Right lobe of liver (tissue), 6 donors: ENCODE measurements at regions not wholly inside any gene's neighbourhood (a gene's known extent, or its start where the extent isn't known, plus 50 kb on each side); places are given as distances from the start of the nearest gene placed in this dataset.

Source experiments
- ATAC-seq, 4 donors: fragments of 200-7000 bp; cut with Tn5 transposase; one replicate each; pipeline ENCODE4 v1.9.1; 2020; ENCODE audit warnings: mild to moderate bottlenecking in 4 of 4, moderate library complexity in 4 of 4
- DNase-seq, 3 donors: peaks; one replicate each; pipeline ENCODE4 v3.0.0-alpha.2; 2020
- H3K27ac ChIP-seq, 3 donors: fragments of 200-600 bp; one replicate each; pipeline ENCODE4 v1.8.0; 2022
- H3K27me3 ChIP-seq, 2 donors: fragments of 200-600 bp; one replicate each; pipeline ENCODE4 v1.8.0; 2022
- H3K36me3 ChIP-seq, 4 donors: fragments of 200-600 bp; sonication (generic) in 1 of 4; one replicate each; pipeline versions ENCODE4 v1.5.1 to v1.8.0; 2017 to 2022; ENCODE audit warnings: control low read depth in 1 of 4
- H3K4me1 ChIP-seq, 4 donors: fragments of 200-600 bp; sonication (generic) in 1 of 4; one replicate each; pipeline versions ENCODE4 v1.5.1 to v1.8.0; 2017 to 2022; ENCODE audit warnings: control low read depth in 1 of 4
- H3K4me3 ChIP-seq, 3 donors: fragments of 200-600 bp; one replicate each; pipeline ENCODE4 v1.8.0; 2022
- H3K9me3 ChIP-seq, 4 donors: fragments of 200-600 bp; sonication (generic) in 1 of 4; one replicate each; pipeline versions ENCODE4 v1.5.1 to v1.8.0; 2017 to 2022; ENCODE audit warnings: control low read depth in 1 of 4
- POLR2A ChIP-seq: fragments of 450-650 bp; IDR thresholded peaks from one replicate; pipeline ENCODE4 v1.6.1; 2017; ENCODE audit warnings: antibody characterized with exemption, mild to moderate bottlenecking
- WGBS: methylation state at CpG from one replicate; pipeline ENCODE4 v1.1.6; 2018; ENCODE audit warnings: low coverage, low lambda C conversion rate; ENCODE audit not compliant: insufficient coverage; ENCODE audit errors: missing lambda C conversion rate; 5-methylcytosine and 5-hydroxymethylcytosine counted together
- intact Hi-C, 2 donors: fragments of 100-400 bp; cut with DNase I; formaldehyde crosslinking; loops; one replicate each; pipeline versions ENCODE4 v1.11.2 to v1.14.1; 2022
- TF ChIP-seq, protein P1 (sequence below), 4 donors: fragments of 200-600 bp in 3 of 4; fragments of 450-650 bp in 1 of 4; IDR thresholded peaks; one replicate each; pipeline versions ENCODE4 v1.5.1 to v1.8.0; 2016 to 2022; ENCODE audit warnings: antibody characterized with exemption in 4 of 4, mild to moderate bottlenecking in 2 of 4
- donor health status: DM: no; HTN: yes; CAD: no.
- donor health status: DM: no; HTN: no; CAD: no.
- donor health status: DM: no; HTN: no; CAD: no.
- donor health status: DM: no; HTN: yes; CAD: no.
- donor health status: DM: no; HTN: yes; CAD: no.

- intact Hi-C loops = loop anchor here in 1 of 2 donors (10.0 kb wide), 1 partner anchor 149 kb away; no protein-coding TSS in a partner anchor
- peak overlapping the region in 2 of 3 donors; percentile 13 to 28 for H3K4me3 ChIP-seq
Measured at GRCh38 chr11:86193297-86194095, 51.1 kb upstream of the EED start.

DNA sequence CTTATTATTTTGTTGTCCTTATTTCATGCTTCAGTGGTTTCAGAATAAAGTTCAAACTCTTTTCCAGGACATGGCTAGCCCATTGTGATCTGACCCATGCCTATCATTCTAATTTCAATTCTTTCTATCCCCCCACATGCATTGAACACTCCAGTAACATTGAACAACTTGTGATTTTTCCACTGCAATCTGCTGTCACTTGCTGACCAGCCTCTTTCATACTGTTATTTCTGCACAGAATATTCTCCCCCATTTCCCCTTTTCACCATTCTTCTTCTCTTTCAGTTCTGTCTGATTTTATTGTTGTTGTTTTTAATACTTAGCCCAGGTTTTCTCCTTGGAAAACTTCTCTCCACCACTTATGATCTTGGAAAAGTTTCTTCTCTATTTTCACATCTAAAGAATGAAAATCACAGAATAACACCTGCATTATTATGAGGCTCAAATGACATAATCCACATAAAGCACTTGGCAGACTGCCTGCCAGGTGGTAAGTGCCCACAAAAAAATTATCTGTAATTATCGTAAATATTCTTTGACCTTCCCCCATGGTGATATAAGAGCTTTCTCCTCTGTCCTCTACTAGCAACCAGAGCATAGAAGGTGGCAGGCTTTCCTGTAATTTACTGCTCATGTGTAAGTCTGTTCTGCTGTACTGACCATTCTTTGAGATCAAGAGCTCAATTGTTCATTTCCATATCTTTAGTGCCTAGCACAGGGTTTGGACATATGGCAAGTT lies 51.9 kb upstream of the EED start:
- Histone ChIP-seq H3K9me3 (no peaks in the 10 kb centered on the region), H3K27ac (peak overlapping the region in 2 of 3 donors; percentile 20 to 21), H3K4me3 (no peak overlapping the region), H3K27me3 (no peaks in the 10 kb centered on the region), H3K36me3 (no peaks in the 10 kb centered on the region), H3K4me1 (peaks cover 0 to 10% (median 0%) of the 10 kb centered on the region in 4 donors)
- ATAC-seq = peak in 2 of 4 donors; percentile 6 to 10
- DNase-seq = no peak
- intact Hi-C loops = loop anchor here in 1 of 2 donors (10.0 kb wide), 1 partner anchor 148 kb away; no protein-coding TSS in a partner anchor
- WGBS = 50% methylated on average over 1 of the region's 1 CpG
- TF ChIP-seq, protein P1, sequence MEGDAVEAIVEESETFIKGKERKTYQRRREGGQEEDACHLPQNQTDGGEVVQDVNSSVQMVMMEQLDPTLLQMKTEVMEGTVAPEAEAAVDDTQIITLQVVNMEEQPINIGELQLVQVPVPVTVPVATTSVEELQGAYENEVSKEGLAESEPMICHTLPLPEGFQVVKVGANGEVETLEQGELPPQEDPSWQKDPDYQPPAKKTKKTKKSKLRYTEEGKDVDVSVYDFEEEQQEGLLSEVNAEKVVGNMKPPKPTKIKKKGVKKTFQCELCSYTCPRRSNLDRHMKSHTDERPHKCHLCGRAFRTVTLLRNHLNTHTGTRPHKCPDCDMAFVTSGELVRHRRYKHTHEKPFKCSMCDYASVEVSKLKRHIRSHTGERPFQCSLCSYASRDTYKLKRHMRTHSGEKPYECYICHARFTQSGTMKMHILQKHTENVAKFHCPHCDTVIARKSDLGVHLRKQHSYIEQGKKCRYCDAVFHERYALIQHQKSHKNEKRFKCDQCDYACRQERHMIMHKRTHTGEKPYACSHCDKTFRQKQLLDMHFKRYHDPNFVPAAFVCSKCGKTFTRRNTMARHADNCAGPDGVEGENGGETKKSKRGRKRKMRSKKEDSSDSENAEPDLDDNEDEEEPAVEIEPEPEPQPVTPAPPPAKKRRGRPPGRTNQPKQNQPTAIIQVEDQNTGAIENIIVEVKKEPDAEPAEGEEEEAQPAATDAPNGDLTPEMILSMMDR (IDR thresholded peaks at IDR 0.05) = no peak
- no peak for TF ChIP-seq POLR2A

More at GRCh38 chr11:86193297-86194095, 51.1 kb upstream of the EED start:
- Histone ChIP-seq H3K4me1 (peaks cover 0 to 10% (median 0%) of the 10 kb centered on the region in 4 donors), H3K36me3 (no peaks in the 10 kb centered on the region), H3K27ac (peak overlapping the region in 2 of 3 donors; percentile 20 to 21), H3K27me3 (no peaks in the 10 kb centered on the region), H3K9me3 (no peaks in the 10 kb centered on the region)
- TF ChIP-seq, protein P1 (IDR thresholded peaks at IDR 0.05) = peak; percentile 74 to 88 (median 78)
- TF ChIP-seq POLR2A = no peak
- peak; percentile 59 to 76 (median 66) for DNase-seq
- peak; percentile 99 to 100 (median 100) for ATAC-seq
- WGBS = 6% methylated on average over 7 of the region's 7 CpGs

DNA sequence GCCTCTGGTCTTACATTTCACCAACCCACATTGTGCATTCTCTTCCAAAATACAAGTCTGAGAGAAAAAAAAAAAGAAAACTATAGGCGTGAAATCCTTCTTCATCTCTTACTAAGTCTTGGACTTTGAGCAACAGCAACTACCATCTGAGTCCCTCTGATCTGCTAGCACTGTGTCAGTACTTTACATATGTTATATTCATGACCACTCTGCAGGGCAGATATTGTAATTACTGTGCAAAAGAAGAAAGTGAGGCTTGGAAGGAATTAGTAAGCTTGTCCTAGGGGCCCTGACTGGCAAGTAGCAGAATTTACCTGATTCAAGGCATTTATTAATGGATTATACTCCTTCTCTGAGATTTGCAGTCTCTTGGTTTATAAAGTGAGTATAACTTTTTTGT lies 52.7 kb upstream of the EED start:
- no peak for TF ChIP-seq POLR2A
- TF ChIP-seq, protein P1 (IDR thresholded peaks at IDR 0.05) = no peak
- Histone ChIP-seq H3K4me1 (peaks cover 0 to 4% (median 0%) of the 10 kb centered on the region in 4 donors), H3K36me3 (no peaks in the 10 kb centered on the region), H3K9me3 (no peaks in the 10 kb centered on the region), H3K4me3 (no peak overlapping the region), H3K27me3 (no peaks in the 10 kb centered on the region), H3K27ac (no peak overlapping the region)
- ATAC-seq = no peak
- DNase-seq = no peak
- intact Hi-C loops = loop anchor here in 1 of 2 donors (10.0 kb wide), 1 partner anchor 147 kb away; no protein-coding TSS in a partner anchor
- WGBS = 86% methylated on average over 1 of the region's 1 CpG

GRCh38 chr11:86187027-86187426 lies 57.5 kb upstream of the EED start:
- H3K27me3 ChIP-seq = no peaks in the 10 kb centered on the region
- WGBS = 60% methylated on average over 1 of the region's 2 CpGs
- DNase-seq = no peak
- H3K27ac ChIP-seq = no peak overlapping the region
- H3K4me1 ChIP-seq = no peaks in the 10 kb centered on the region
- no peak for TF ChIP-seq POLR2A
- TF ChIP-seq, protein P1 (IDR thresholded peaks at IDR 0.05) = no peak
- H3K4me3 ChIP-seq = no peak overlapping the region
- no peaks in the 10 kb centered on the region for H3K9me3 ChIP-seq
- ATAC-seq = no peak
- no peaks in the 10 kb centered on the region for H3K36me3 ChIP-seq
- intact Hi-C loops = no loop called here
